NCI-H187 treated with DMSO at 0.1 percent for 48 hours (cell line): ENCODE measurements at regions not wholly inside any gene's neighbourhood (a gene's known extent, or its start where the extent isn't known, plus 50 kb on each side); places are given as distances from the start of the nearest gene placed in this dataset.
"Not testable (repeated sequence)": the region's sequence is repeated elsewhere in the genome, so short reads cannot be mapped to it uniquely, and the experiment has no call there.

Experiments used
- DNase-seq: peaks from one replicate; lab custom pipeline; 2025; lab: John Stamatoyannopoulos, UW

- DNase-seq, result no peak
These were observed 911.1 kb downstream of the KCNT2 start for GRCh38 chr1:195697130-195697529.

DNA sequence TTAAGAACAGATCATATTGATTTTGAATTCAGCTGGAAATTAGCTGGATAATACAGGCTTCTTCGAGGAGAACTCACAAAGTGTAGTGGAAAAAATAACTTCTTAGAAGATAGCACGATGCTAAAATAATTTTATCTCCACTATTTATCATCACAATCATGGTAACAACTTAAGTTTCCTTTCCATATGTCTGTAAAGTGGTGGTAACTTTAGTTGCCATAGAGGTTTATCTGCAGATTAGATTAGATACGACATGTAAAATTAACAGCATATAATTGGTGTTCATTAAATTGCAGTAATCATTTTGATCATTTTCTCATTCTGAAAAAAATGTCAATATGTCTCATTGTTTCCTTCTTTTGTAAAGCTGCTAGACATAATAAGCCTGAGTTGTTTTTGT, 921.5 kb downstream of the KCNT2 start:
- DNase-seq, result no peak

- no peak for DNase-seq
These were observed 943.6 kb downstream of the KCNT2 start for GRCh38 chr1:195664628-195665027.

GRCh38 chr1:195663549-195664280, 944.5 kb downstream of the KCNT2 start:
- DNase-seq, result no peak

DNA sequence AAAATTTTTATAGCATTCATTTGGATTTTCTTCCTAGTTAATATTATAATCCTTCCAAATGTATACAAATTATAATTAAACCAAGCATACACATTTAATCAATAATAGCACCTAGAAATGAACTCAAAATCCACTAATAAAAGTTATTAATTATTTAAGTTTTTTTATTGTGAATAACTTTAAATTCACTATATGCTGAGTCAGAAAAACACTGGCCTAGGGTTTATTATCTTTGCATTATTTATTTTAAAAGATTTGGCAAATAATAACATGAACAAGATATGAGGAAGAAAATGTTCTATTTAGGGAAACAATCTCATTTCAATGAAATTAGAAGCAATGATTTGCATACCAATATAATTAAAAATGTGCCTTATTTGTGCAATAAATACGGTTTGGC, 951.5 kb downstream of the KCNT2 start:
- no peak for DNase-seq

DNA sequence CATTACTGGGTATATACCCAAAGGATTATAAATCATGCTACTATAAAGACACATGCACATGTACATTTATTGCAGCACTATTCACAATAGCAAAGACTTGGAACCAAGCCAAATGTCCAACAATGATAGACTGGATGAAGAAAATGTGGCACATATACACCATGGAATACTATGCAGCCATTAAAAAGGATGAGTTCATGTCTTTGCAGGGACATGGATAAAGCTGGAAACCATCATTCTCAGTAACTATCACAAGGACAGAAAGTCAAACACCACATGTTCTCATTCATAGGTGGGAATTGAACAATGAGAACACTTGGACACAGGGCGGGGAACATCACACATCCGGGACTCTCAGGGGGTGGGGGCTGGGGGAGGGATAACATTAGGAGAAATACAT, 959.4 kb downstream of the KCNT2 start:
- not testable (repeated sequence) for DNase-seq

DNA sequence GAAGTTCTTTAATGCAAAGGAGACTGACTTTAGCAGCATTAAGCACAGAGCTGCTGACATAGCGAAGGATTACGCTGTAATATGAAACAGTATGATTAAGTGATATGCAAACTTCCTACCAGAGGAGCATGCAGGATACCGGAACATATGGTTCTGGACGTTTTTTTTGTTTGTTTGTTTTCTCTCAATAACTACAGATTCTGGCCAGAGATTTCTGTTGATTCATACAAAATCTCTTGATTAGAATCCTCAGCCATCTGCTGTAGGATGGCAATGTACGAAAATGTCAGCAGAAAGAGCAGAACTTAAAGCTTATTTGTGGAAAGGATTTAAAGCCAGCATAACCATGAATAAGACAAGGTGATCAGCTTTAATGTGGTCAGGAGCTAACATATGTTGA, 970.7 kb downstream of the KCNT2 start:
- no peak for DNase-seq

GRCh38 chr1:195618287-195618686, 990.0 kb downstream of the KCNT2 start:
- no peak for DNase-seq

DNA sequence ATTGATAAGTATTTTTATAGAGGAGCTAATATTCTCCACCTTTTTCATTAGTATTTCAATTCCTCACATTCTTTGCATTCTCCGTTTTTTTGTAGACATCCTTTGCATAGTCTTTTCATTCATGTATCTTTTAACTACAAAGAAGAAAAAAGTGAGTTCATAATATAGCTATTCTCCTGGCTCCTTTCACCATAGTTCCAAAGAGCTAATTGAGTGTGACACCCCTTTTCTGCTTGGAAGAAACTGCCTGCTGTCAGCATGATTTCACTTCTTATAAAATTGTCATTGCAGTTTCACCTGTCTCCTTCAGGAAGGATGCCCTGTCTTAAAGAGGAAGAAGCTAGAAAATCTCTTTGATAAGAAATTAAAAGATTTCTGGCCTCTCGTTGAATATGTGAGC, 991.1 kb downstream of the KCNT2 start:
- DNase-seq, result no peak

DNA sequence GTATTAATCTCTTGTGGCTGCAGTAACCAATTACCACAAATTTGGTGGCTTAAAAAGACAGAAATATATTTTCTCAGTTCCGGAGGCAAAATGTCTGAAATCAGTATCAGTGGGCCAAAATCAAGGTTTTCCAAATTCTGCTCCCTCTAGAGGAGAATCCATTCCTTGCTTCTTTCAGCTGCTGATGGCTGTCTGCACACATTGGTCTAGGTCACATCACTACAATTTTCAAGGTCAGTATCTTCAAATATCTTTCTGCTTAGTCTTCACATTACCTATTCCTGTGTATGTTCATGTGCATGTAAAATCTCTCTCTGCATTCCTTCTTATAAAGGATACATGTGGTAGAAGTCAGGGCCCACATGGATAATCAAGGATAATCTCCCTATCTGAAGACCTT, 999.4 kb downstream of the KCNT2 start:
- DNase-seq, result no peak

DNA sequence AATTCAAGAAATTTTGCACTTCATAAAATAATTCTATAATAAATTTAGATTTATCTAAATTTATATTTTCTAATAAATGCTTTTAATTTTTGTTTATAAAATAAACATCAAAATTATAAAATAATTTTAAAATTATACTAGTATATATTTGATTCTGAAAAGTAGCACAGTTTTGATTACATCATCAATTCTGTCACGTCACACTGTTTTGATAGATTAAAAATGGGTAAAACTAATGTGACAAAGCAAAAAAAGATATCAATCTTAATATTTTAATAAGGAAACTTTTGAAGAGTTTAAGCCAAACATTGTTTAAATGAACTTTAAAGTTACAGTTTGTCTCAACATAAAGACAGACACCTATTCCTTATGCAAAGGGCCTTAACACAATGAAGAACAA, 1001.8 kb downstream of the KCNT2 start:
- DNase-seq, result no peak

DNA sequence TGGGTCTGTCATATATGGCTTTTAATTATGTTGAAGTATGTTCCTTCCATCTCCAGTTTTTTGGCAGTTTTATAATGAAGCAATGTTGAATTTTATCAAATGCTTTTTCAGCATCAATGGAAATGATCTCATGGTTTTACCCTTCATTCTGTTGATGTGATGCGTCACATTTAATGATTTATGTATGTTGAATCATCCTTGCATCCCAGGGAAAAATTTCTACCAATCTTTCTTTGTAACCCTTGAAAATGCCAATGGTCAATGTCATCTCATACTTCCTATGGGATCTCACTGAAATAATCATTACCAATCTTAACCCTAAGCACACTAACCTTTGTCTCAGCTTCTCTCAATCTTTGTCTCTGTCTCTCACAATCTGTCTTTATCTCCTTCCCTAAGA, 1004.0 kb downstream of the KCNT2 start:
- DNase-seq, result no peak

- no peak for DNase-seq
These were observed 1010.3 kb downstream of the KCNT2 start for GRCh38 chr1:195597891-195598290.

- no peak for DNase-seq
These were observed 1013.5 kb downstream of the KCNT2 start for GRCh38 chr1:195594773-195595172.

DNA sequence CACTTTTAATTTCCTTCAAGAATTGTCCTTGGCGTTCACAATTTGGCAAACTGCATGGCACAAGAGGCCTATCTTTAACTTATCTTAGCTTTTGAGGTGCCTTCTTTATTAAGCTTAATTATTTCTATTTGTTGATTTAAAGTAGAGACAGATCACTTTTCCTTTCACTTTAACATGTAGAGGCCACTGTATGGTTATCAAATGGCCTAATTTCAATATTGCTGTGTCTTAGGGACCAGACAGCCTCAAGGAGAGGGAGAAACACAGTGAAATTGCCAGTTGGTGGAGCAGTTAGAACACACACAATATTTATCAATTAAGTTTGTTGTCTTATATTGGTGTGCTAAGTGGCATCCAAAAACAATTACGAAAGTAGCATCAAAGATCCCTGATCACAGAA, 1013.9 kb downstream of the KCNT2 start:
- no peak for DNase-seq

DNA sequence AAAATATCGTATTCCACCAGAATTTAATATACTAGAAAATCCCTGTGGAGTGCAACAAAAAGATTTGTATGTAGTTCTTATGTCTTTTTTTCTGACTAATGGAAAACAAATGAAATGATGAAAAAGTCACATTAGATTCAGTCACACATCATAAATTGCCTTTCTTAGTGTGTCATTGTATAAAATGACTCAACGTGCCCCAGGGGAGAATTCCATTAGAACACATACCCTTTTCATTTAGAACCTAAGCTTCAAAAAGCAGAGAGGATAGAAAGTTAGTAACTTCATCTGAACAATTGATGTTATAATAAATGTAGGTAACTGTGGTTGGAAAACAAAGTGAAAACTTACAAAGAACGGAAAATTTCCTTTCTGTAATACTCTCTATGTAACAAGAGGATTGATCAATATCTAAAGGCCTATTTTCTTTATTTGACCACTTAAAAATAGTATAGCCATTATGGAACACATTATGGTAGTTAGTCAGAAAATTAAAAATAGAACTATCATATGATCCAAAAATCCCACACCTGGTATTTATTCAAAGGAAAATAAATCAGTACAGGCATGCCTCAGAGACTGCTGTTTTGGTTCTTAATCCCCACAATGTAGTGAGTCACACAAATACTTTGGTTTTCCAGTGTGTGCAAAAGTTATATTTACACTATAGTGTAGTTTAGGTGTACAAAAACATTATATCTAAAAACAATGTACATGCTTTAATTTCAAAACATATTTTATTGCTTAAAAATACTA, 1016.1 kb downstream of the KCNT2 start:
- DNase-seq, result no peak

GRCh38 chr1:195590649-195591048, 1017.6 kb downstream of the KCNT2 start:
- DNase-seq, result no peak

DNA sequence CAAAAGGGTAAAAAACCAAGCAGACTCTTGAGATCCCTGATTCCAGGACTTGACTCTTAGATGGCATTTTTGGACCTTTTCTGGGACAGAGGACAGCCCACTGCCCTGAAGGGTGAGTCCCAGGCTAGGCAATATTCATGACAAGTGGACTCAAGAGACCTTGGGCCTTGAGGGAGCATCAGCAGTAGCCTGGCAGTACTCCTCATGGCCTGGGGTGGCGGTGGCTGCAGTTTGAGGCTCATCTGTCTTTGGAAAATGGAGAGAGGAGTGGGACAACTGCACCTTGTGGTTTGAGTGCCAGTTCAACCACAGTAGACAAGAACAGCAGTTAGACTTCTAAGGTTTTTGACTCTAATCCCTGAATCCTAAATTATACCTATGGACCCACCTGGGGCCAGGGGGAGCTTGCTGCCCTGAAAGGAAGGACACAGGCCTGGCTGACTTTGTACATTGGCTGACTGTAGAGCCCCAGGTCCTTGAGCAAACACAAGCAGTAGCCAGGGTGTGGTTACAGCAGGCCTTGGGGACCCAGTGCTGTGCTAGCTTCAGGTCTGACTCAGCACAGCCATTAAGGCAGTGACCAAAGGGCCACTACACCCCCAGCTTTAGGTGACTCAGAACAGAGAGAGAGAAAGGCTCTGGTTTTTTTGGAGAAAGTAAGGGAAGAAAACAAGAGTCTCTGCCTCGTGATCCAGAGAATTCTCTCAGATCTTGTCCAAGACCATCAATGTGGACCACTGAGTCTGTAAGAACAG, 1023.2 kb downstream of the KCNT2 start:
- DNase-seq, result no peak

- no peak for DNase-seq
These were observed 1027.3 kb downstream of the KCNT2 start for GRCh38 chr1:195580988-195581387.

GRCh38 chr1:195577748-195578147, 1030.5 kb downstream of the KCNT2 start:
- no peak for DNase-seq

DNA sequence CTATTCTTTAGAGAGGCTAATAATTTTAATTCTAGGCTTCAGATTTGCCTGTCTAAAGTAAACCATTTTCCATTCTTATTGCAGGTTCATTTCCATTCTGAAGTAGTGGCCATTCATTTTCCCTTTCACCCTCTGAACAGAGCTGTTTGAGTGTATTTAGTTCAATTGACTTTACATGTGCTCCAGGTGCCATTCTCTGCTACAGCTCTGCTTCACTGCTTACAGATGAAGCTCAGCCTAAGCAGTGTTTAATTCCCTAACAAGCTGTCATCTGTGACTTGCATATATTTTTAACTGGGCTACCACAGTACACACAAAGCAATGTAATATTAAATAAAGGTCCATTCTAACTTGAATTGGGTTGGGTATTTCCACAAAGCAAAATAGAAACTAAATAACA, 1031.6 kb downstream of the KCNT2 start:
- DNase-seq, result no peak

DNA sequence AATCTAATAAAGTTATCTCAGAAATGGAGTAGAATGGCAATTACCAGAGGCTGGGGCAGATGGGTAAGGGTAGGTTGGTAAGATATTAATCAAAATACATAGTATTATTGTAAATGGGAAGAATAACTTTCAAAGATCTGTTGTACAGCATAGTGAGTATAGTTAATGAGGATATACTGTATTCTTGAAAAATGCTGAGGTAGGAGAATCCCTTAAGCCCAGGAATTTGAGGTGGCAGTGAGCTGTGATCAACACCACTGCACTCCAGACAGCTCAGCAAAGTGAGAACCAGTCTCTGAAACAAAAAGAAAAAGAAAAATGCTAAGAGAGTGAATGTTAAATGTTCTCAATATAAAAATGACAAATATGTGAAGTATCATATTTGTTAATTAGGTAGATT, 1033.7 kb downstream of the KCNT2 start:
- no peak for DNase-seq

DNA sequence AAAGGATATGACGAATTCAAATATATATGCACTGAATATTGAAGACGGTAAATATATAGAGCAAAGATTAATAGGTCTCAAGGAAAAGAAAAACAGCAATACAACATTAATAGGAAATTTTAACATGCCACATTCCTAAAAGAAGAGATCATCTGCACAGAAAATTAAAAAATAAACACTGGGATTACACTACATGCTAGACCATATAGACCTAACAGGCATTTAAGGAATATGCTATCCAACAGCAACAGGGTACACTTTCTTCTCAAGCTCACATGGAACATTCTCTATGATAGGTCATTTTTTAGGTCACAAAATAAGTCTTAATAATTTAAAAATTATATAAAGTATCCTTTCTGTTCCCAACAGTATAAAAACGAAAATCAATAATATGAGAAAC, 1038.3 kb downstream of the KCNT2 start:
- no peak for DNase-seq
